ENCODE measurements at regions not wholly inside any gene's neighbourhood (a gene's known extent, or its start where the extent isn't known, plus 50 kb on each side); places are given as distances from the start of the nearest gene placed in this dataset.
"Not testable (repeated sequence)": the region's sequence is repeated elsewhere in the genome, so short reads cannot be mapped to it uniquely, and the experiment has no call there.

- DNase-seq (ENCODE audit: low read depth) = no peak
- no peak overlapping the region for H3K4me3 ChIP-seq (ENCODE audit: low read depth, low read length)
Observed at GRCh38 chr3:171548917-171549316, 88.7 kb upstream of the TNIK start.

GRCh38 chr3:171543759-171544300 lies 83.6 kb upstream of the TNIK start:
- H3K4me3 ChIP-seq (ENCODE audit: low read depth, low read length) = no peak overlapping the region
- DNase-seq (ENCODE audit: low read depth) = no peak

GRCh38 chr3:171542976-171543375 lies 82.8 kb upstream of the TNIK start:
- DNase-seq (ENCODE audit: low read depth) = no peak
- no peak overlapping the region for H3K4me3 ChIP-seq (ENCODE audit: low read depth, low read length)

GRCh38 chr3:171541647-171542046 lies 81.4 kb upstream of the TNIK start:
- DNase-seq (ENCODE audit: low read depth) = no peak

GRCh38 chr3:171541181-171541580 lies 81.0 kb upstream of the TNIK start:
- H3K4me3 ChIP-seq (ENCODE audit: low read depth, low read length) = no peak overlapping the region
- DNase-seq (ENCODE audit: low read depth) = no peak

More at GRCh38 chr3:171541647-171542046, 81.4 kb upstream of the TNIK start:
- H3K4me3 ChIP-seq (ENCODE audit: low read depth, low read length) = no peak overlapping the region

- H3K4me3 ChIP-seq (ENCODE audit: low read depth, low read length) = no peak overlapping the region
- no peak for DNase-seq (ENCODE audit: low read depth)
Observed at GRCh38 chr3:171535799-171536198, 75.6 kb upstream of the TNIK start.

- no peak overlapping the region for H3K4me3 ChIP-seq (ENCODE audit: low read depth, low read length)
- no peak for DNase-seq (ENCODE audit: low read depth)
Observed at GRCh38 chr3:171535133-171535532, 74.9 kb upstream of the TNIK start.

GRCh38 chr3:171533702-171534101 lies 73.5 kb upstream of the TNIK start:
- no peak for DNase-seq (ENCODE audit: low read depth)
- H3K4me3 ChIP-seq (ENCODE audit: low read depth, low read length) = no peak overlapping the region

- H3K4me3 ChIP-seq (ENCODE audit: low read depth, low read length) = no peak overlapping the region
Observed at GRCh38 chr3:171532294-171532693, 72.1 kb upstream of the TNIK start.

GRCh38 chr3:171531716-171532115 lies 71.5 kb upstream of the TNIK start:
- no peak overlapping the region for H3K4me3 ChIP-seq (ENCODE audit: low read depth, low read length)
- DNase-seq (ENCODE audit: low read depth) = peak; percentile 49

More at GRCh38 chr3:171532294-171532693, 72.1 kb upstream of the TNIK start:
- no peak for DNase-seq (ENCODE audit: low read depth)

GRCh38 chr3:171528102-171528501 lies 67.9 kb upstream of the TNIK start:
- no peak overlapping the region for H3K4me3 ChIP-seq (ENCODE audit: low read depth, low read length)
- no peak for DNase-seq (ENCODE audit: low read depth)

GRCh38 chr3:171526869-171527268 lies 66.7 kb upstream of the TNIK start:
- no peak for DNase-seq (ENCODE audit: low read depth)
- no peak overlapping the region for H3K4me3 ChIP-seq (ENCODE audit: low read depth, low read length)

GRCh38 chr3:171526146-171526545 lies 65.9 kb upstream of the TNIK start:
- DNase-seq (ENCODE audit: low read depth) = no peak
- H3K4me3 ChIP-seq (ENCODE audit: low read depth, low read length) = no peak overlapping the region

- no peak for DNase-seq (ENCODE audit: low read depth)
- no peak overlapping the region for H3K4me3 ChIP-seq (ENCODE audit: low read depth, low read length)
Observed at GRCh38 chr3:171525437-171525836, 65.2 kb upstream of the TNIK start.

GRCh38 chr3:171524921-171525310 lies 64.7 kb upstream of the TNIK start:
- no peak for DNase-seq (ENCODE audit: low read depth)
- H3K4me3 ChIP-seq (ENCODE audit: low read depth, low read length) = no peak overlapping the region

GRCh38 chr3:171522651-171523050 lies 62.4 kb upstream of the TNIK start:
- H3K4me3 ChIP-seq (ENCODE audit: low read depth, low read length) = no peak overlapping the region
- no peak for DNase-seq (ENCODE audit: low read depth)

GRCh38 chr3:171519423-171519822 lies 59.2 kb upstream of the TNIK start:
- H3K4me3 ChIP-seq (ENCODE audit: low read depth, low read length); DNase-seq (ENCODE audit: low read depth): not testable (repeated sequence)

GRCh38 chr3:171516765-171517164 lies 56.6 kb upstream of the TNIK start:
- DNase-seq (ENCODE audit: low read depth) = no peak

GRCh38 chr3:171514466-171514865 lies 54.3 kb upstream of the TNIK start:
- no peak for DNase-seq (ENCODE audit: low read depth)

More at GRCh38 chr3:171516765-171517164, 56.6 kb upstream of the TNIK start:
- no peak overlapping the region for H3K4me3 ChIP-seq (ENCODE audit: low read depth, low read length)

GRCh38 chr3:171511450-171511849 lies 51.2 kb upstream of the TNIK start:
- H3K4me3 ChIP-seq (ENCODE audit: low read depth, low read length) = no peak overlapping the region
- no peak for DNase-seq (ENCODE audit: low read depth)

More at GRCh38 chr3:171514466-171514865, 54.3 kb upstream of the TNIK start:
- H3K4me3 ChIP-seq (ENCODE audit: low read depth, low read length) = no peak overlapping the region
